H1 (cell line): ENCODE measurements at regions not wholly inside any gene's neighbourhood (a gene's known extent, or its start where the extent isn't known, plus 50 kb on each side); places are given as distances from the start of the nearest gene placed in this dataset.

Source experiments
- CTCF ChIP-seq, 3 experiments: IDR thresholded peaks; 1 replicate in 2 of 3; 2 replicates in 1 of 3; pipeline versions ENCODE4 v1.5.1 to v1.6.1; 2011; ENCODE audit warnings: low read length in 3 of 3, mild to moderate bottlenecking in 3 of 3, inconsistent platforms in 2 of 3, low read depth in 1 of 3, moderate library complexity in 1 of 3; ENCODE audit not compliant: insufficient read depth in 1 of 3; ENCODE audit errors: control extremely low read depth in 1 of 3
- EZH2 ChIP-seq: fragments of 200-600 bp; sonication (generic); IDR thresholded peaks from 2 replicates; pipeline ENCODE4 v1.7.1; 2012; ENCODE audit warnings: low read depth, mild to moderate bottlenecking, moderate library complexity, low read length, inconsistent platforms; ENCODE audit not compliant: severe bottlenecking
- GABPA ChIP-seq: IDR thresholded peaks from 2 replicates; pipeline ENCODE4 v1.6.1; 2011; ENCODE audit warnings: mild to moderate bottlenecking, low read length, moderate library complexity, borderline replicate concordance; ENCODE audit not compliant: insufficient read depth
- JUN ChIP-seq: IDR thresholded peaks from 2 replicates; pipeline ENCODE4 v1.6.1; 2011; ENCODE audit warnings: low read depth, mild to moderate bottlenecking, improper control_type of control experiment, low read length
- KDM1A ChIP-seq: fragments of 200-600, 300-600 bp; sonication (generic); IDR thresholded peaks from 2 replicates; pipeline ENCODE4 v1.7.1; 2016; ENCODE audit warnings: mild to moderate bottlenecking, low read length, borderline replicate concordance
- POLR2A ChIP-seq, 2 experiments: IDR thresholded peaks; 1 replicate in 1 of 2; 2 replicates in 1 of 2; pipeline ENCODE4 v1.6.1; 2011; ENCODE audit warnings: low read depth in 2 of 2, low read length in 2 of 2, mild to moderate bottlenecking in 2 of 2; ENCODE audit errors: control extremely low read depth in 1 of 2
- POLR2AphosphoS5 ChIP-seq: IDR thresholded peaks from 2 replicates; pipeline ENCODE4 v1.6.1; 2011; ENCODE audit warnings: low read depth, low read length
- RFX5 ChIP-seq: IDR thresholded peaks from 2 replicates; pipeline ENCODE4 v1.6.1; 2011; ENCODE audit warnings: low read depth, low read length, improper control_type of control experiment, borderline replicate concordance
- YY1 ChIP-seq: IDR thresholded peaks from 2 replicates; pipeline ENCODE4 v1.6.1; 2011; ENCODE audit warnings: low read depth, mild to moderate bottlenecking, low read length
- ZNF274 ChIP-seq: IDR thresholded peaks from 2 replicates; pipeline ENCODE4 v1.7.0; 2012; ENCODE audit warnings: low read length, borderline replicate concordance; ENCODE audit errors: extremely low read depth

- TF ChIP-seq CTCF (IDR thresholded peaks at IDR 0.05; ENCODE audit: control extremely low read depth in 1 of 3, insufficient read depth in 1 of 3, low read depth in 1 of 3, low read length in 3 of 3) (no peak), YY1 (no peak), RFX5 (no peak), JUN (no peak), GABPA (no peak), POLR2A (IDR thresholded peaks at IDR 0.05; ENCODE audit: control extremely low read depth in 1 of 2, low read depth in 2 of 2, low read length in 2 of 2) (no peak), KDM1A (no peak), EZH2 (no peak), POLR2AphosphoS5 (no peak), ZNF274 (no peak)
These were observed 537.7 kb downstream of the LMO4 start for GRCh38 chr1:87866416-87866815.
